ENCODE measurements at regions not wholly inside any gene's neighbourhood (a gene's known extent, or its start where the extent isn't known, plus 50 kb on each side); places are given as distances from the start of the nearest gene placed in this dataset.
"Not testable (repeated sequence)": the region's sequence is repeated elsewhere in the genome, so short reads cannot be mapped to it uniquely, and the experiment has no call there.

DNA sequence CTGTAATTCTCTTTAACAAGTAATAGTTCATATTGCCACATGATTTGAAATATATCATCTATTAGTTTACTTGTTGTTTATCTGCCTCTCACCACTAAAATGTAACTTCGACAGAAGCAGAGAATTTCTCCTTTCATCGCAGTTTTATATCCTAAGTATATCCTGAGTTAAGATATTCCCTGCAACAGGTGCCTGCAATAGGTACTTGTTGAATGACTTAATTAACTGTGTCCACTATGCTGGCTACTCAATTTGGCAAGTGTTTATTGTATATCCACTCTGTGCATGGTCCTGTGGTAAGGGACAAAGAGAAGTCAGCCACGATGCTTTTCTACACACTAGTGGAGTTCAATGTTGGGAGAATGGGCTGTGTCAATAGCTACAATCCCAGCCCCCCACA lies 108.5 kb downstream of the PSAT1 start:
- H3K4me1 Mint-ChIP-seq = no peaks in the 10 kb centered on the region
- intact Hi-C loops (cut with micrococcal nuclease) = no loop called here
- H3K27ac Mint-ChIP-seq = no peak overlapping the region
- no peak overlapping the region for H3K4me3 Mint-ChIP-seq
- H3K27me3 Mint-ChIP-seq = no peaks in the 10 kb centered on the region
- ATAC-seq (ENCODE audit: low read depth) (no peak), DNase-seq (no peak)
- ChIA-PET POLR2A (no interaction called here), CTCF (no interaction called here)
- H3K36me3 Mint-ChIP-seq (ENCODE audit: low read depth) = no peaks in the 10 kb centered on the region
- TF ChIP-seq, protein P1, sequence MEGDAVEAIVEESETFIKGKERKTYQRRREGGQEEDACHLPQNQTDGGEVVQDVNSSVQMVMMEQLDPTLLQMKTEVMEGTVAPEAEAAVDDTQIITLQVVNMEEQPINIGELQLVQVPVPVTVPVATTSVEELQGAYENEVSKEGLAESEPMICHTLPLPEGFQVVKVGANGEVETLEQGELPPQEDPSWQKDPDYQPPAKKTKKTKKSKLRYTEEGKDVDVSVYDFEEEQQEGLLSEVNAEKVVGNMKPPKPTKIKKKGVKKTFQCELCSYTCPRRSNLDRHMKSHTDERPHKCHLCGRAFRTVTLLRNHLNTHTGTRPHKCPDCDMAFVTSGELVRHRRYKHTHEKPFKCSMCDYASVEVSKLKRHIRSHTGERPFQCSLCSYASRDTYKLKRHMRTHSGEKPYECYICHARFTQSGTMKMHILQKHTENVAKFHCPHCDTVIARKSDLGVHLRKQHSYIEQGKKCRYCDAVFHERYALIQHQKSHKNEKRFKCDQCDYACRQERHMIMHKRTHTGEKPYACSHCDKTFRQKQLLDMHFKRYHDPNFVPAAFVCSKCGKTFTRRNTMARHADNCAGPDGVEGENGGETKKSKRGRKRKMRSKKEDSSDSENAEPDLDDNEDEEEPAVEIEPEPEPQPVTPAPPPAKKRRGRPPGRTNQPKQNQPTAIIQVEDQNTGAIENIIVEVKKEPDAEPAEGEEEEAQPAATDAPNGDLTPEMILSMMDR (IDR thresholded peaks at IDR 0.05) = no peak
- H3K9me3 Mint-ChIP-seq = no peaks in the 10 kb centered on the region

GRCh38 chr9:78406146-78406545 lies 109.2 kb downstream of the PSAT1 start:
- no peaks in the 10 kb centered on the region for H3K4me1 Mint-ChIP-seq
- intact Hi-C loops (cut with micrococcal nuclease) = no loop called here
- CTCF ChIA-PET = no interaction called here
- H3K27me3 Mint-ChIP-seq = no peaks in the 10 kb centered on the region
- TF ChIP-seq, protein P1 (IDR thresholded peaks at IDR 0.05) = no peak
- H3K4me3 Mint-ChIP-seq = no peak overlapping the region
- no peak overlapping the region for H3K27ac Mint-ChIP-seq
- H3K36me3 Mint-ChIP-seq (ENCODE audit: low read depth) = no peaks in the 10 kb centered on the region
- DNase-seq (no peak), ATAC-seq (ENCODE audit: low read depth) (no peak)
- H3K9me3 Mint-ChIP-seq = no peaks in the 10 kb centered on the region
- POLR2A ChIA-PET = no interaction called here

- H3K4me1 Mint-ChIP-seq = no peaks in the 10 kb centered on the region
- no peak for ATAC-seq (ENCODE audit: low read depth)
- ChIA-PET POLR2A (no interaction called here), CTCF (no interaction called here)
- H3K27ac Mint-ChIP-seq = no peak overlapping the region
- TF ChIP-seq, protein P1 (IDR thresholded peaks at IDR 0.05) = no peak
- H3K9me3 Mint-ChIP-seq = no peaks in the 10 kb centered on the region
- no peak overlapping the region for H3K4me3 Mint-ChIP-seq
- intact Hi-C loops (cut with micrococcal nuclease) = no loop called here
- H3K36me3 Mint-ChIP-seq (ENCODE audit: low read depth) = no peaks in the 10 kb centered on the region
- no peak for DNase-seq
- H3K27me3 Mint-ChIP-seq = no peaks in the 10 kb centered on the region
Observed at GRCh38 chr9:78406933-78407332, 110.0 kb downstream of the PSAT1 start.

GRCh38 chr9:78407636-78408312 lies 110.8 kb downstream of the PSAT1 start:
- ChIA-PET CTCF (no interaction called here), POLR2A (no interaction called here)
- H3K27me3 Mint-ChIP-seq = no peaks in the 10 kb centered on the region
- no peaks in the 10 kb centered on the region for H3K4me1 Mint-ChIP-seq
- intact Hi-C loops (cut with micrococcal nuclease) = no loop called here
- H3K27ac Mint-ChIP-seq = no peak overlapping the region
- H3K4me3 Mint-ChIP-seq = no peak overlapping the region
- H3K9me3 Mint-ChIP-seq = no peaks in the 10 kb centered on the region
- TF ChIP-seq, protein P1 (IDR thresholded peaks at IDR 0.05) = no peak
- ATAC-seq (ENCODE audit: low read depth) (no peak), DNase-seq (no peak)
- H3K36me3 Mint-ChIP-seq (ENCODE audit: low read depth) = no peaks in the 10 kb centered on the region

DNA sequence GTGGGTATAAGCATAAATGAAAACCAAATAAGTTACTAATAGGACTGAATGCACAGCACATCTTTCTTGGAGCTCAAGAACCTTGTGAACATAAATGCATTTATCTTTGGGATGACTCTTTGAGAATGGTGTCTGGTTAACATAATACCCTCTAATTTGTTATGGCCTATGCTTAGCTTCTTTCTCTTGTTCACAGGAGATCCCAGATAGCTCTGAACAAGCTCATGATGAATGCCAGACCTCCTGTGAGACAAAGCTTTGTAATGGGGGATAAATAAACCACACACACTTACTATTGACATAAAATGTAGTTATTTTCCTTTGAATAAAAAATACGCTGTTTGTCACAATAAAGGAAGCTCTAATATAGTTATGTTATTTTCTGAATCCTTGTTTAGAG lies 111.5 kb downstream of the PSAT1 start:
- H3K27me3 Mint-ChIP-seq = no peaks in the 10 kb centered on the region
- DNase-seq = no peak
- H3K36me3 Mint-ChIP-seq (ENCODE audit: low read depth) = no peaks in the 10 kb centered on the region
- ChIA-PET POLR2A (no interaction called here), CTCF (no interaction called here)
- no peak overlapping the region for H3K27ac Mint-ChIP-seq
- H3K9me3 Mint-ChIP-seq = no peaks in the 10 kb centered on the region
- TF ChIP-seq, protein P1 (IDR thresholded peaks at IDR 0.05) = no peak
- intact Hi-C loops (cut with micrococcal nuclease) = no loop called here
- no peaks in the 10 kb centered on the region for H3K4me1 Mint-ChIP-seq
- no peak overlapping the region for H3K4me3 Mint-ChIP-seq
- no peak for ATAC-seq (ENCODE audit: low read depth)

- H3K9me3 Mint-ChIP-seq; DNase-seq; H3K4me1 Mint-ChIP-seq; CTCF ChIA-PET; intact Hi-C loops (cut with micrococcal nuclease); H3K36me3 Mint-ChIP-seq (ENCODE audit: low read depth); ATAC-seq (ENCODE audit: low read depth); H3K27me3 Mint-ChIP-seq; H3K27ac Mint-ChIP-seq; POLR2A ChIA-PET; H3K4me3 Mint-ChIP-seq: not testable (repeated sequence)
Observed at GRCh38 chr9:78409928-78410510, 113.1 kb downstream of the PSAT1 start.
